ENCODE measurements at regions not wholly inside any gene's neighbourhood (a gene's known extent, or its start where the extent isn't known, plus 50 kb on each side); places are given as distances from the start of the nearest gene placed in this dataset.

DNA sequence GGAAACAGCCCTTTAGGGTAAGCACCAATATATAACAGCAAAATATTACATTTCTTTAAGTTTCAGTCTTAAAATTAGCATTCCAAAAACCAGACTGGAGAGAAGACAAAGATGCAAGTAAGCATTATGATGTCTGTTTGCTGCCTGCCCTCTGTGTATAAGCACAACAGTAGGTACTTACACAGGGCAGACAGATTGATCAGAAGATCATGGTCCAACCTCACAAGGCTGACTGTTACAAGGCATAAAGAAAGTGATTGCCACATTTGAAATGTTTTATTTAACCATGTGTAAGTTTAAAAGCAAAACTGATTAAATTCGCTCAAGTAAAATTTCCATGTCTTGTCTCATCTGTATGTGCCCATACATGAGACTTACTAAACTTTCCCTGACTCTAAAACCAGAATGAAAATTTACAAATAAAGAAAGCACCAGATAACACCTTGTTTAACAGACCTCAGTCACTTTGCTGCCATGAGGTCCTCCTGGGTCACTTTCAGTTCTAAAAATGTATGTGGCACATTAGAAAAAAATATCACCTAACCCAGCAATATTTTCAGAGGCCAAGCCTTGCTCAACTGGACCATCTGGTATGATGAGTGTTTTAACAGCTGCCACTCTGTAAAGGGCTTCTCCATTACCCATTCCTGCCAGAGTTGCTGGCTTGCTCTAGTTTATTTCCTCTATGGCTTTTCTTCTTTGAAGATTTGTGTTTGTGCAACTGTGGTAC is 297.0 kb downstream of the RBM26 start:
- DNase-seq (no peak), ATAC-seq (replicated peaks in 1 of 2) (no peak)
- no peak overlapping the region for H3K4me3 Mint-ChIP-seq
- no peaks in the 10 kb centered on the region for H3K4me1 Mint-ChIP-seq (ENCODE audit: low read depth)
- H3K9me3 Mint-ChIP-seq = no peaks in the 10 kb centered on the region
- H3K27me3 Mint-ChIP-seq (ENCODE audit: low read depth) = peaks cover 10% of the 10 kb centered on the region
- H3K36me3 Mint-ChIP-seq (ENCODE audit: insufficient read depth in 2 of 2) = no peaks in the 10 kb centered on the region
- no peak overlapping the region for H3K27ac Mint-ChIP-seq

DNA sequence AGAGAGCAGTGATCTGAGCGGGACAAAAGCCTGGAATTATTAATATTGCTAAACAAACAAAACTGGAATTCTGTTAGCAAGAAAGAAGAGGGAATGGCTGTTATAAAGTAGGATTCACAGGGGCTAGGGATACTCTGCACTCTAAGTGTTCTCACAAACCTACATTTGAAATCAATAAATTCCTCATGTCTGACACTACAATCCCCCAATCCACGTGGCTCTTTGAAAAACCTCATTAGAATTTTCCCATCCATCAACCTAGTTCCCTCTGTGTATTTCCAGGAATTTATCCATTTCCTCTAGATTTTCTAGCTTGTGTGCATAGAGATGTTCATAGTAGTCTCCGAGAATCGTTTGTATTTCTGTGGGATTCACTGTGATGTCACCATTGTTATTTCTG is 307.5 kb downstream of the RBM26 start:
- Mint-ChIP-seq H3K9me3 (no peaks in the 10 kb centered on the region), H3K4me3 (no peak overlapping the region), H3K27me3 (ENCODE audit: low read depth) (no peaks in the 10 kb centered on the region), H3K4me1 (ENCODE audit: low read depth) (no peaks in the 10 kb centered on the region), H3K27ac (no peak overlapping the region), H3K36me3 (ENCODE audit: insufficient read depth in 2 of 2) (no peaks in the 10 kb centered on the region)
- DNase-seq = no peak
- ATAC-seq (replicated peaks in 1 of 2) = no peak

DNA sequence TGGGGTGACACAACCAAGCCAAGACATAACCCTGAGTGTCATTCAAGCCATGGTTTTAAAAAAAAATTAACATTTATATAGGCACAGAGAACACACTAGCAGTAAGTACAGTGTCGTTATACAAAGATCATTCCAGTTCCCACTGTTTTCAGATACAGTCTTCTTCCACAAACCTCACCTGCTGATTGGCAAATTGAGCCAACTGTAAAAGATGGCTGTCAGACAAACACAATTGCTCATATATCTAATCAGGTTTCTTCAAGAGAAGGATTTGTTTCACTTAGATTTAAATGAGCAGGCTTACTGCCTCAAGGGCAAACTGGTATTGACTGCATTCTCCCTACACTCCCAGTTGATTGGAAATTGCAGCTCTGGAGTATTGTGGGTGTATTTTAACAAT is 308.9 kb downstream of the RBM26 start:
- Mint-ChIP-seq H3K27me3 (ENCODE audit: low read depth) (no peaks in the 10 kb centered on the region), H3K27ac (no peak overlapping the region), H3K4me3 (no peak overlapping the region), H3K36me3 (ENCODE audit: insufficient read depth in 2 of 2) (no peaks in the 10 kb centered on the region), H3K9me3 (no peaks in the 10 kb centered on the region), H3K4me1 (ENCODE audit: low read depth) (no peaks in the 10 kb centered on the region)
- DNase-seq (no peak), ATAC-seq (replicated peaks in 1 of 2) (no peak)

DNA sequence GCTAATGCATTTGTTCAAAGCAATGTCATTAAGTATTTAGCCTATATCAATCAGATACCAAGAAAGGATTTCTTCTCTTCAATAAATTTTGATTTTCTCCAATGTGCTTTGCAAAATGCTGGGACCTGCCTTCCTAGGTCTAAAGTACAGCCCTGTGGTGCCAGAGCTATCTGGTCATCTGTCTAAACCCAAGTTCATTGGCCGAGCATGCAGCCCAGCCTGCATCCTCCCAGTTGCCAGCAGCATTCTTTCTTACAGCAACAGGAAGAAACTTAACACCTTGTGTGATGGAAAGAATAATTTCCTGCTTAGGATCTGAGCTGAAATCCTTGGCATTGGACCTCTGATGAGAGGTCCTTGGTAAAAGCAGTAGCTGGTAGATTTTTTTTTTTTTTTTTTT is 310.0 kb downstream of the RBM26 start:
- no peaks in the 10 kb centered on the region for H3K36me3 Mint-ChIP-seq (ENCODE audit: insufficient read depth in 2 of 2)
- DNase-seq (no peak), ATAC-seq (replicated peaks in 1 of 2) (no peak)
- H3K4me3 Mint-ChIP-seq = no peak overlapping the region
- no peaks in the 10 kb centered on the region for H3K9me3 Mint-ChIP-seq
- no peaks in the 10 kb centered on the region for H3K27me3 Mint-ChIP-seq (ENCODE audit: low read depth)
- H3K4me1 Mint-ChIP-seq (ENCODE audit: low read depth) = no peaks in the 10 kb centered on the region
- no peak overlapping the region for H3K27ac Mint-ChIP-seq

DNA sequence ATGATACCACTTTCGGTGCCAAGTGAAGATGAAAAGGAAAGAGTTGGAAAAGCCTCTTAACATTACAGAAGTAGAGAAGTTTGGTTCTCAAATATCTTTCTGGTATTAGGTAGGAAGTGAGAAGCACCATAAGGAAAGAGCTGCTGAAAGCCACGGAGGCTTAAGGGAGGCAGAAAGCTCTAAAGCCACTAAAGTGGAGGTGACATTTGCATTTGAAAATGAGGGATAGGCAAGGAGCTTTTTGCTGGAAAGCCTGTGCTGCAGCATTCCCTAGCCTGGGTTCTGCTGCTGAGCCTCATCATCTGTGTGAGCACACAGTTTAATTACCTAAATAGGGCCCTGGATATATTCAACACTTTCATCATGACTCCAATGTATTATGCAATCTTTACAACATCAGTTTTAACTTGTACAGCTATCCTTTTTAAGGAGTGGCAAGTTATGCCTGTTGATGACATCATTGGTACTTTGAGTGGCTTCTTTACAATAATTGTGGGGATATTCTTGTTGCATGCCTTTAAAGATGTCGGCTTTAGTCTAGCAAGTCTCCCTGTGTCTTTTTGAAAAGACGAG is 315.4 kb downstream of the RBM26 start:
- Mint-ChIP-seq H3K27me3 (ENCODE audit: low read depth) (peaks cover 9% of the 10 kb centered on the region), H3K36me3 (ENCODE audit: insufficient read depth in 2 of 2) (no peaks in the 10 kb centered on the region), H3K9me3 (no peaks in the 10 kb centered on the region), H3K27ac (no peak overlapping the region), H3K4me1 (ENCODE audit: low read depth) (no peaks in the 10 kb centered on the region), H3K4me3 (no peak overlapping the region)
- no peak for ATAC-seq (replicated peaks in 1 of 2)
- no peak for DNase-seq

DNA sequence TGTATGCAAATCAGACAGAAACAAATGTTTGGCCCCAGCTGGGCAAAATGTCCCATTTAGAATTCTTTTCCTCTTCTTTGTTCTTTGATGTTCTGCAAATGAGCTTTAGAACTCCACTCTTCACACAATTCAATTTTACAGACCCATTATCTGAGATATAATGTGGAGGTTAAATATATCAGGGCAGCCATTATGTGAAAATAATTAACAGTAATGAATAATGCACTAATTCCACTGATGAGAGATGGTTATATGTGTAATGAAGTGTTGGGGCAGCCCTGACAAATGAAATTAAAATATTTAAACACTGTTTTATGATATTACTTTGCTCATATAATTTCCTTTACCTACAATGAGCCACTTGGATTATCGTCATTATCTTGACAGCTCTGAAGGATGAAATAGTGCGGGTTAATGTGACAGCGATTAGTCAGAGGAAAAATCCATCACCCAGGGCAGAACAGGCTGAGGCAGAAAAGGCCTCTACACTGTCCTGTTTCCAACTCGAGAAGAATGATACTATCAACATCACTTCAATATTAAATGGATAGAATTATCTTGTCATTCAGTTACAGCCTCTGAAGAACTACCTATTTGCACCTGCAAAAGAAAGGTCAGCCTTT is 321.1 kb downstream of the RBM26 start:
- no peak for DNase-seq
- ATAC-seq (replicated peaks in 1 of 2) = no peak
- H3K27ac Mint-ChIP-seq = no peak overlapping the region
- peaks cover 10% of the 10 kb centered on the region for H3K27me3 Mint-ChIP-seq (ENCODE audit: low read depth)
- no peak overlapping the region for H3K4me3 Mint-ChIP-seq
- H3K36me3 Mint-ChIP-seq (ENCODE audit: insufficient read depth in 2 of 2) = no peaks in the 10 kb centered on the region
- no peaks in the 10 kb centered on the region for H3K9me3 Mint-ChIP-seq
- no peaks in the 10 kb centered on the region for H3K4me1 Mint-ChIP-seq (ENCODE audit: low read depth)

DNA sequence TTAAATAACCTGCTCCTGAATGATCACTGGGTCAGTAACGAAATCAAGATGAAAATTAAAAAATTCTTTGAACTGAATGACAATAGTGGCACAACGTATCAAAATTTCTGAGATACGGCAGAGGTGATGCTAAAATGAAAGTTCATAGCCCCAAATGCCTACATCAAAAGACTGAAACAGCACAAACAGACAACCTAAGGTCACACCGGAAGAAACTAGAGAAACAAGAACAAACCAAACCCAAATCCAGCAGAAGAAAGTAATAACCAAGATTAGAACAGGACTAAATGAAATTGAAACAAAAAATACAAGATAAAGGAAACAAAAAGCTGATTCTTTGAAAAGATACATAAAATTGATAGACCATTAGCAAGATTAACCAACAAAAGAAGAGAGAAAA is 324.1 kb downstream of the RBM26 start:
- no peak for ATAC-seq (replicated peaks in 1 of 2)
- Mint-ChIP-seq H3K36me3 (ENCODE audit: insufficient read depth in 2 of 2) (no peaks in the 10 kb centered on the region), H3K9me3 (no peaks in the 10 kb centered on the region), H3K27ac (no peak overlapping the region), H3K27me3 (ENCODE audit: low read depth) (peaks cover 6% of the 10 kb centered on the region), H3K4me1 (ENCODE audit: low read depth) (no peaks in the 10 kb centered on the region), H3K4me3 (no peak overlapping the region)
- no peak for DNase-seq

DNA sequence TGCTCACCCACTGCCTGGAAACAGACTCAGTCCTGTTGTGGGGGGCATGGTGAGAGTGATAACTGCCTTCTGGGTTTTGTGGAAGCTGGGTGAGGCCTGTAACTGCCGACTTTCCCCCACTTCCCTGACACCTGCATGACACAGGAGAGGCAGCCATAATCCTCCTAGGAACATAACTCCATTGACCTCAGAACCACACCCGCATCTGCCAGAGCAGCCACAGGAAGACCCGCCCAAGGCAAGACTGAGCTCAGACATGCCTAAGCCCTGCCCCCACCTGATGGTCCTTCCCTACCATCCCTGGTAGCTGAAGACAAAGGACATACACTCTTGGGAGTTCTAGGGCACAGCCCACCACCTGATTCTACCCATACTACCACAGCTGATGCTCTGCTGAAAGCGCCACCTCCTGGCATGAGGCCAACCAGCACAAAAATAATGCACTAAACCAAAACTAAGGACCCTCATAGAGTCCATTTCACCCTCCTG is 326.7 kb downstream of the RBM26 start:
- Mint-ChIP-seq H3K27me3 (ENCODE audit: low read depth) (peaks cover 6% of the 10 kb centered on the region), H3K9me3 (no peaks in the 10 kb centered on the region), H3K4me1 (ENCODE audit: low read depth) (no peaks in the 10 kb centered on the region), H3K4me3 (no peak overlapping the region), H3K27ac (no peak overlapping the region), H3K36me3 (ENCODE audit: insufficient read depth in 2 of 2) (no peaks in the 10 kb centered on the region)
- no peak for ATAC-seq (replicated peaks in 1 of 2)
- DNase-seq = no peak

DNA sequence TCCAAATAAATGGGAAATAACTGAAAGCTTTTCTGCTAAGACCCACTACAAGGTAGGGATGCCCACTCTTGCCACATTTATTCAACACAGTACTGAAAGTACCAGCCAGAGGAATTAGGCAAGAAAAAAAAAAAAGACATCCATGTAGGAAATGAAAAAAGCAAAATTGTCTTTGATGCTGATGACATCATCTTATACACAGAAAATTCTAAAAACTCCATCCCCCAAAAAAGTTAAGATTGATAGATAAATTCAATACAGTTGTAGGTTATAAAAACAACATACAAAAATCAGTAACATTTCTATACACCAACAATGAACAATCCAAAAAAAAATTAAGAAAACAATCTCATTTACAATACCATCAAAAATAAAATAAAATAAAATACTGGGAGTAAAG is 330.4 kb downstream of the RBM26 start:
- DNase-seq = no peak
- H3K27me3 Mint-ChIP-seq (ENCODE audit: low read depth) = no peaks in the 10 kb centered on the region
- H3K9me3 Mint-ChIP-seq = no peaks in the 10 kb centered on the region
- H3K4me1 Mint-ChIP-seq (ENCODE audit: low read depth) = no peaks in the 10 kb centered on the region
- ATAC-seq (replicated peaks in 1 of 2) = no peak
- H3K36me3 Mint-ChIP-seq (ENCODE audit: insufficient read depth in 2 of 2) = no peaks in the 10 kb centered on the region
- H3K4me3 Mint-ChIP-seq = no peak overlapping the region
- no peak overlapping the region for H3K27ac Mint-ChIP-seq

DNA sequence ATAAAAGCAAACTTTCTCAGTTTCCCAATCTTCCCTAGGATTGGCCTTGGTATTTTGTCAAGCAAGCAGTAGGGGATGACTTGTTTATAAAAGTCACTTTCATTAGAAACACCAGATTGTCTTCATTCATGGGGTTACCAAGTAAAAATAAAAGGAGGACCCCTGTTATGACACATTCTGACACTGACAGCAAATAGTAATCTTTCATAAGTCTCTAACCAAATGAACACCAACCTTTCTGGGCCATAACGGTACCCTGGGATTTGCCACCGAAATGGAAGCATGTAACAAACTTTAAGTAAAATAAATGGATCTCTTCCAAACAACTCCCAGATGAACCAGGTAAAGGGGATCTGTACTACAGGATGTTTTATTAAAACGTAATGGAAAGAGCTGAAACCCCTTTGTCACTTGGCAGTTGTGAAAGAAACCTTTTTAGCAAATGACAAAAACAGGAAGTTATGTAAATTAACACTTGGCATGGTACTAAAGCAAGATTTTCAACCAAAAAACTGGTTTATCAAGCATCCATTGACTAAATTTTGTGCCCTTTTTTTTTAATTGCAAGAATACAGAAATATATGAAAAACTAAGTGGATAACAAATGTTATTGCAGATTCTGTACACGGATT is 335.6 kb downstream of the RBM26 start:
- no peak overlapping the region for H3K4me3 Mint-ChIP-seq
- peaks cover 20% of the 10 kb centered on the region for H3K27me3 Mint-ChIP-seq (ENCODE audit: low read depth)
- ATAC-seq (replicated peaks in 1 of 2) = no peak
- no peaks in the 10 kb centered on the region for H3K4me1 Mint-ChIP-seq (ENCODE audit: low read depth)
- DNase-seq = no peak
- no peaks in the 10 kb centered on the region for H3K9me3 Mint-ChIP-seq
- H3K27ac Mint-ChIP-seq = no peak overlapping the region
- H3K36me3 Mint-ChIP-seq (ENCODE audit: insufficient read depth in 2 of 2) = no peaks in the 10 kb centered on the region

DNA sequence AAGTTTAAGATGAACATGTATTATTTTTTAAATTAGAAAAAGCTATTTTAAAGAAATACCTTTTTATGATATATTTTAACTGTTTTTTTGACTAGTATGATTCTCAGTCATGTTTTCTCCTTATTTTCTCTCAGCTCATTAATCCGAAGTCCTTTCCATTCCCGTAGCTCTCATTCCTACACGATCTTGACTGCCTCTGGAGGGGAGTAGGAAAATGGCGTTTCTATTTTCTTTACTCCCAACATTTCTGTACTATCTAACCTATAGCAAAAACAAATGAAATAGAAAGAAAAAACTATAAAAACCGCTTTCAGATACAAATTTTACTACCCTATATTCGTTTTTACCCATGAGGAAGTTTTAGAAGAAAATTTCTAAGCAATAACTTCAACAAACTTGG is 343.8 kb downstream of the RBM26 start:
- no peak for ATAC-seq (replicated peaks in 1 of 2)
- H3K36me3 Mint-ChIP-seq (ENCODE audit: insufficient read depth in 2 of 2) = no peaks in the 10 kb centered on the region

DNA sequence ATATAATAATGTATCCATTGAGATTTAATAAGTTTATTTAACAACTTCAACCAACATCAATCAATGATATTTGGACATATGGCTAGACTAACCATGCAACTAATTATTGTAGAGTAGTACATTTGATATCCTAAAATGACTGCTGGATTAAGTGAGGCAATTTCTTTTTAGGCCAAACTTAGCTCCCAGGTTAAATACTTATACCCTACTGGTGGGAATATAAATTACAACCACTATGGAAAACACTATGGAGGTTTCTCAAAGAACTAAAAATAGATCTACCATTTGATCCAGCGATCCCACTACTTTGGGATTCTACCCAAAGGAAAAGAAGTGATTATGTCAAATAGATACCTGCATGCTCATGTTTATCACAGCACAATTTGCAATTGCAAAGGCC is 345.8 kb downstream of the RBM26 start:
- Mint-ChIP-seq H3K27me3 (ENCODE audit: low read depth) (peaks cover 11% of the 10 kb centered on the region), H3K27ac (no peak overlapping the region), H3K4me3 (no peak overlapping the region), H3K9me3 (no peaks in the 10 kb centered on the region), H3K4me1 (ENCODE audit: low read depth) (no peaks in the 10 kb centered on the region), H3K36me3 (ENCODE audit: insufficient read depth in 2 of 2) (no peaks in the 10 kb centered on the region)
- no peak for ATAC-seq (replicated peaks in 1 of 2)
- DNase-seq = no peak

More for the DNA sequence above, 343.8 kb downstream of the RBM26 start:
- H3K27ac Mint-ChIP-seq = no peak overlapping the region
- H3K4me3 Mint-ChIP-seq = no peak overlapping the region
- H3K27me3 Mint-ChIP-seq (ENCODE audit: low read depth) = peaks cover 23% of the 10 kb centered on the region
- no peaks in the 10 kb centered on the region for H3K4me1 Mint-ChIP-seq (ENCODE audit: low read depth)
- no peak for DNase-seq
- no peaks in the 10 kb centered on the region for H3K9me3 Mint-ChIP-seq

DNA sequence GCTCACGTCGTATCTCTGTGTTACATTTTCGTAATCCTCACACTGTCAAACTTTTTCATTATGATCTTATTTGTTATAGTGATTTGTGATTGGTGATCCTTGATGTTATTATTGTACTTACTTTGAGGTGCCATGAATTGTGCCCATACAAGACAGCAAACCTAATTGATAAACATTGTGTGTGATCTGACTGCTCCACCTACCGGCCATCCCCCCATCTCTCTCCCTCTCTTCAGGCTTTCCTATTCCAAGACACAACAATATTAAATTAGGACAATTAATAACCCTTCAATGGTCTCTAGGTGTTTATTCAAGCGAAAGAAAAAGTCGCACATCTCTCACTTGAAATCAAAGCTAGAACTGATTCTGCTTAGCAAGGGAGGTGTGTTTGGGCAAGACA is 349.3 kb downstream of the RBM26 start:
- H3K9me3 Mint-ChIP-seq = no peaks in the 10 kb centered on the region

More for the DNA sequence above, 349.3 kb downstream of the RBM26 start:
- no peak overlapping the region for H3K27ac Mint-ChIP-seq
- DNase-seq (no peak), ATAC-seq (replicated peaks in 1 of 2) (no peak)
- H3K36me3 Mint-ChIP-seq (ENCODE audit: insufficient read depth in 2 of 2) = no peaks in the 10 kb centered on the region
- H3K4me1 Mint-ChIP-seq (ENCODE audit: low read depth) = no peaks in the 10 kb centered on the region
- no peaks in the 10 kb centered on the region for H3K27me3 Mint-ChIP-seq (ENCODE audit: low read depth)
- no peak overlapping the region for H3K4me3 Mint-ChIP-seq
